Caco-2 (cell line): ENCODE measurements at regions not wholly inside any gene's neighbourhood (a gene's known extent, or its start where the extent isn't known, plus 50 kb on each side); places are given as distances from the start of the nearest gene placed in this dataset.

Experiments used
- BruUV-seq: library from RNA; stranded (reverse); fragments of 400-500 nt; replicated peaks from 2 replicates; lab custom pipeline; 2021; lab: Mats Ljungman, UMichigan
- CTCF ChIA-PET: fragments of 300-600 bp; sonication (Branson Sonifier 250); formaldehyde crosslinking; loops from one replicate; lab custom pipeline; 2022; ENCODE audit warnings: antibody characterized with exemption; lab: Charles Lee
- POLR2A ChIA-PET: fragments of 300-600 bp; sonication (Branson Sonifier 250); formaldehyde crosslinking; loops from one replicate; lab custom pipeline; 2022; ENCODE audit warnings: antibody characterized with exemption; lab: Charles Lee
- DNase-seq, 2 experiments: peaks; one replicate each; pipeline versions ENCODE4 v3.0.0 to v3.0.0-alpha.2; 2020 to 2022
- H3K27me3 ChIP-seq: replicated peaks from 2 replicates; pipeline ENCODE4 v1.6.0; 2011; ENCODE audit warnings: low read length; ENCODE audit not compliant: control insufficient read depth, insufficient read depth
- H3K36me3 ChIP-seq: 2 replicates; pipeline ENCODE4 v1.5.1; 2011; ENCODE audit warnings: low read length; ENCODE audit not compliant: control insufficient read depth, insufficient read depth
- H3K4me1 ChIP-seq: fragments of 250-450 bp; sonication (Bioruptor Pico); 2 replicates; pipeline ENCODE4 v1.5.1; 2020; ENCODE audit warnings: mild to moderate bottlenecking
- H3K4me3 ChIP-seq: 2 replicates; pipeline ENCODE4 v1.5.1; 2011; ENCODE audit warnings: low read depth, mild to moderate bottlenecking, control low read depth, low read length
- H3K9me3 ChIP-seq: fragments of 250-450 bp; sonication (Bioruptor Pico); 2 replicates; pipeline ENCODE4 v1.5.1; 2020; ENCODE audit warnings: mild to moderate bottlenecking, moderate library complexity
- H3K27ac Mint-ChIP-seq: one replicate; pipeline ENCODE4 v1.8.0; 2022; ENCODE audit warnings: mixed read lengths; ENCODE audit not compliant: unreplicated experiment
- H3K27me3 Mint-ChIP-seq: one replicate; pipeline ENCODE4 v1.8.0; 2022; ENCODE audit warnings: mixed read lengths; ENCODE audit not compliant: insufficient read depth, unreplicated experiment
- H3K36me3 Mint-ChIP-seq: one replicate; pipeline ENCODE4 v1.8.0; 2022; ENCODE audit warnings: mild to moderate bottlenecking, mixed read lengths; ENCODE audit not compliant: insufficient read depth, unreplicated experiment
- H3K4me1 Mint-ChIP-seq: one replicate; pipeline ENCODE4 v1.8.0; 2022; ENCODE audit warnings: low read depth, mixed read lengths; ENCODE audit not compliant: unreplicated experiment
- H3K4me3 Mint-ChIP-seq: one replicate; pipeline ENCODE4 v1.8.0; 2022; ENCODE audit warnings: mild to moderate bottlenecking, moderate library complexity, mixed read lengths; ENCODE audit not compliant: unreplicated experiment
- H3K9me3 Mint-ChIP-seq: one replicate; pipeline ENCODE4 v1.8.0; 2022; ENCODE audit warnings: mixed read lengths; ENCODE audit not compliant: unreplicated experiment
- intact Hi-C: fragments of 100-400 bp; cut with micrococcal nuclease; formaldehyde crosslinking; loops from one replicate; pipeline ENCODE4 v1.10.0; 2022; ENCODE audit not compliant: unreplicated experiment
- TF ChIP-seq, protein P1 (sequence below), 2 experiments: fragments of 200-600 bp in 1 of 2; IDR thresholded peaks; 1 replicate in 1 of 2; 2 replicates in 1 of 2; pipeline versions ENCODE4 v1.5.1 to v1.8.0; 2011 to 2022; ENCODE audit warnings: antibody characterized with exemption in 1 of 2, control low read depth in 1 of 2, inconsistent platforms in 1 of 2, low read depth in 1 of 2, low read length in 1 of 2, mild to moderate bottlenecking in 1 of 2, moderate library complexity in 1 of 2; ENCODE audit not compliant: insufficient read depth in 1 of 2, severe bottlenecking in 1 of 2, unreplicated experiment in 1 of 2

DNA sequence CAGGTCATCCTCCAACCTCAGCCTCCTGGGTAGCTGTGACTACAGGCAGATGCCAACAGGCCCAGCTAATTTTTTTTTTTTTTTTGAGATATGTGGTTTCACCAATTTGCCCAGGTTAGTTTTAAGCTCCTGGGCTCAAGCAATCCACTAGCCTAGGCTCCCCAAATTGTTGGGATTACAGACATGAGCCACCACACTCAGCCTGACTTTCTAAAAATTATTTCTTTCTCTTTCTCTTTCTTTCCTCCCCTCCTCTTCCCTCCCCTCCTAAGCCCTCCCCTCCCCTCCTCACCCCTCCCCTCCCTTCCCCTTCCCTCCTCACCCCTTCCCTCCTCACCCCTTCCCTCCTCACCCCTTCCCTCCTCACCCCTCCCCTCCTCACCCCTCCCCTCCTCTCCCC lies 127.3 kb downstream of the BTBD3 start:
- no peaks in the 10 kb centered on the region for H3K4me1 ChIP-seq
- intact Hi-C loops: no loop called here
- no peak for DNase-seq
- TF ChIP-seq, protein P1, sequence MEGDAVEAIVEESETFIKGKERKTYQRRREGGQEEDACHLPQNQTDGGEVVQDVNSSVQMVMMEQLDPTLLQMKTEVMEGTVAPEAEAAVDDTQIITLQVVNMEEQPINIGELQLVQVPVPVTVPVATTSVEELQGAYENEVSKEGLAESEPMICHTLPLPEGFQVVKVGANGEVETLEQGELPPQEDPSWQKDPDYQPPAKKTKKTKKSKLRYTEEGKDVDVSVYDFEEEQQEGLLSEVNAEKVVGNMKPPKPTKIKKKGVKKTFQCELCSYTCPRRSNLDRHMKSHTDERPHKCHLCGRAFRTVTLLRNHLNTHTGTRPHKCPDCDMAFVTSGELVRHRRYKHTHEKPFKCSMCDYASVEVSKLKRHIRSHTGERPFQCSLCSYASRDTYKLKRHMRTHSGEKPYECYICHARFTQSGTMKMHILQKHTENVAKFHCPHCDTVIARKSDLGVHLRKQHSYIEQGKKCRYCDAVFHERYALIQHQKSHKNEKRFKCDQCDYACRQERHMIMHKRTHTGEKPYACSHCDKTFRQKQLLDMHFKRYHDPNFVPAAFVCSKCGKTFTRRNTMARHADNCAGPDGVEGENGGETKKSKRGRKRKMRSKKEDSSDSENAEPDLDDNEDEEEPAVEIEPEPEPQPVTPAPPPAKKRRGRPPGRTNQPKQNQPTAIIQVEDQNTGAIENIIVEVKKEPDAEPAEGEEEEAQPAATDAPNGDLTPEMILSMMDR (IDR thresholded peaks at IDR 0.05; ENCODE audit: insufficient read depth in 1 of 2, low read depth in 1 of 2, low read length in 1 of 2, severe bottlenecking in 1 of 2, unreplicated experiment in 1 of 2): no peak
- CTCF ChIA-PET: no interaction called here
- POLR2A ChIA-PET: no interaction called here
- Mint-ChIP-seq H3K36me3 (no peaks in the 10 kb centered on the region), H3K9me3 (no peaks in the 10 kb centered on the region), H3K27me3 (peaks cover 8% of the 10 kb centered on the region), H3K27ac (no peak overlapping the region), H3K4me3 (no peak overlapping the region), H3K4me1 (no peaks in the 10 kb centered on the region)
- H3K27me3 ChIP-seq: no peaks in the 10 kb centered on the region
- no peak overlapping the region for H3K4me3 ChIP-seq
- BruUV-seq: no TSS peak
- H3K36me3 ChIP-seq: no peaks in the 10 kb centered on the region
- H3K9me3 ChIP-seq: no peaks in the 10 kb centered on the region

DNA sequence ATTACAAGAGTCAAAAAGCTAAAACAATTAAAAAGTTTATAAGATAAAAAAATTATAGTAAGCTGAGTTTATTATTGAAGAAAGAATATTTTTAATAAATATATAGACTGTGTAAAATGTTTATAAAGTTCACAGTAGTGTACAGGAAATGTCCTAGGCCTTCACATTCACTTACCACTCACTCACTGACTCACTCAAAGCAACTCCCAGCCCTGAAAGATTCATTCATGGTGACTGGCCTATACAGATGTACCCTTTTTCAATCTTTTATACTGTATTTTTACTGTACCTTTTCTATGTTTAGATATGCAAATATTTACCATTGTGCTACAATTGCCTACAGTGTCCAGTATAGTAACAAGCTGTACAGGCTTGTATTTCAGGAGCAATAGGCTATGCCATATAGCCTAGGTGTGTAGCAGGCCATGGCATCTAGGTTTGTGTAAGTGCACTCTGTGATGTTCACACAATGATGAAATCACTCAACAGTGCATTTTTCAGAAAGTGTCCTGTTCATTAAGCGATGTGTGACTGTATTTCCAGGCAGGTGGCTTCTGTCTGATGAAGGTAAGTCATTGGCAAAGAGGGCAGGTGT lies 130.2 kb downstream of the BTBD3 start:
- H3K36me3 ChIP-seq: no peaks in the 10 kb centered on the region
- ChIA-PET POLR2A (no interaction called here), CTCF (no interaction called here)
- Mint-ChIP-seq H3K27ac (no peak overlapping the region), H3K9me3 (no peaks in the 10 kb centered on the region), H3K4me1 (no peaks in the 10 kb centered on the region), H3K36me3 (no peaks in the 10 kb centered on the region), H3K4me3 (no peak overlapping the region), H3K27me3 (peaks cover 1% of the 10 kb centered on the region)
- BruUV-seq: no TSS peak
- no peak overlapping the region for H3K4me3 ChIP-seq
- DNase-seq: no peak
- H3K27me3 ChIP-seq: no peaks in the 10 kb centered on the region
- TF ChIP-seq, protein P1 (IDR thresholded peaks at IDR 0.05; ENCODE audit: insufficient read depth in 1 of 2, low read depth in 1 of 2, low read length in 1 of 2, severe bottlenecking in 1 of 2, unreplicated experiment in 1 of 2): no peak
- H3K4me1 ChIP-seq: no peaks in the 10 kb centered on the region
- no peaks in the 10 kb centered on the region for H3K9me3 ChIP-seq
- intact Hi-C loops: no loop called here

- H3K36me3 ChIP-seq: no peaks in the 10 kb centered on the region
- CTCF ChIA-PET: no interaction called here
- Mint-ChIP-seq H3K27me3 (no peaks in the 10 kb centered on the region), H3K36me3 (no peaks in the 10 kb centered on the region), H3K27ac (no peak overlapping the region), H3K9me3 (no peaks in the 10 kb centered on the region), H3K4me1 (no peaks in the 10 kb centered on the region), H3K4me3 (no peak overlapping the region)
- no peaks in the 10 kb centered on the region for H3K9me3 ChIP-seq
- no peak overlapping the region for H3K4me3 ChIP-seq
- no peak for DNase-seq
- H3K4me1 ChIP-seq: no peaks in the 10 kb centered on the region
- intact Hi-C loops: no loop called here
- no peaks in the 10 kb centered on the region for H3K27me3 ChIP-seq
- POLR2A ChIA-PET: no interaction called here
- no TSS peak for BruUV-seq
- TF ChIP-seq, protein P1 (IDR thresholded peaks at IDR 0.05; ENCODE audit: insufficient read depth in 1 of 2, low read depth in 1 of 2, low read length in 1 of 2, severe bottlenecking in 1 of 2, unreplicated experiment in 1 of 2): no peak
These were observed 131.4 kb downstream of the BTBD3 start for GRCh38 chr20:12049125-12049524.
